Osteocyte (in vitro differentiated cells): ENCODE measurements at regions not wholly inside any gene's neighbourhood (a gene's known extent, or its start where the extent isn't known, plus 50 kb on each side); places are given as distances from the start of the nearest gene placed in this dataset.

Experiments
- DNase-seq: peaks from one replicate; pipeline ENCODE4 v3.0.0; 2021; ENCODE audit warnings: mixed read lengths; ENCODE audit not compliant: unreplicated experiment; ENCODE audit errors: extremely low spot score
- H3K27ac Mint-ChIP-seq: one replicate; pipeline ENCODE4 v1.8.0; 2021; ENCODE audit warnings: mild to moderate bottlenecking, mixed read lengths; ENCODE audit not compliant: unreplicated experiment
- H3K27me3 Mint-ChIP-seq: one replicate; pipeline ENCODE4 v1.8.0; 2021; ENCODE audit warnings: mixed read lengths; ENCODE audit not compliant: unreplicated experiment
- H3K36me3 Mint-ChIP-seq: one replicate; pipeline ENCODE4 v1.8.0; 2021; ENCODE audit warnings: mixed read lengths; ENCODE audit not compliant: unreplicated experiment
- H3K4me1 Mint-ChIP-seq: one replicate; pipeline ENCODE4 v1.8.0; 2021; ENCODE audit warnings: mixed read lengths; ENCODE audit not compliant: unreplicated experiment
- H3K4me3 Mint-ChIP-seq: one replicate; pipeline ENCODE4 v1.8.0; 2021; ENCODE audit warnings: mild to moderate bottlenecking, moderate library complexity, mixed read lengths; ENCODE audit not compliant: unreplicated experiment
- H3K9me3 Mint-ChIP-seq: one replicate; pipeline ENCODE4 v1.8.0; 2021; ENCODE audit warnings: mixed read lengths; ENCODE audit not compliant: unreplicated experiment
- CTCF ChIP-seq: fragments of 200-600 bp; sonication (generic); IDR thresholded peaks from 2 replicates; pipeline ENCODE4 v1.5.0; 2021; ENCODE audit warnings: antibody characterized with exemption, mild to moderate bottlenecking, moderate library complexity

DNA sequence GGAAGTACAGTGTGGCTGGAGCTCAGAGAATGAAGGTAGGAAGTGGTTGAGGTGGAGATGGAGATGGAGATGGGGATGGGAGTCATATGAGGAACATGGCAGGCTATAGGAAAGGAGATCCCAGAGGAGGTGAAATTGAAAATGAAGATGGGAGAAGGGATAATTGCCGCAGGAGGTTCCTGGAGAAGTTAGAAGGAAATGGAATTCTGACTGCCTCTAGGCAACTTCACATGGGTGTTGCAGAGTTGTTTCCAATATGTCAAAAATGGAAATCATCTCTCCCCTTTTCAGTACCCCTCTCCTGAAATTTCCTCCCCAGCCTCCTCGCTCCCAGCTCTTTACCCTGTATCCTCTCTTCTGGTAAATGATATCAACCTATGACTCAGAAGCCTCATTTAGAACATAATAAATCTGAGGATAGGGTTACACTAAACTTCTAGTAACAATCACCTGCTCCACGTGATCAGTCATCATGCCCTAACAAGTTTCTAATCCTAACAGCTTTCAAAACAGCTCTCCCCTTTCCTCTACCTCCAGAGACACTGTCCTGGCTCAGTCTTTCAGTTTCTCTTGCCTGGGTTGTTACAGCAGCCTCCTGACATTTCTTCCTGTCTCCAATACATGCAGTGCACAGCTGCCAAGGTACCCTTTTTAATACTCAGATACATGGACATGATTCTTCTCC is 201.9 kb upstream of the RBMS1 start:
- Mint-ChIP-seq H3K36me3 (no peaks in the 10 kb centered on the region), H3K27ac (no peak overlapping the region), H3K9me3 (peaks cover 1% of the 10 kb centered on the region), H3K27me3 (no peaks in the 10 kb centered on the region), H3K4me3 (no peak overlapping the region), H3K4me1 (peaks cover 14% of the 10 kb centered on the region)
- no peak for TF ChIP-seq CTCF
- no peak for DNase-seq

DNA sequence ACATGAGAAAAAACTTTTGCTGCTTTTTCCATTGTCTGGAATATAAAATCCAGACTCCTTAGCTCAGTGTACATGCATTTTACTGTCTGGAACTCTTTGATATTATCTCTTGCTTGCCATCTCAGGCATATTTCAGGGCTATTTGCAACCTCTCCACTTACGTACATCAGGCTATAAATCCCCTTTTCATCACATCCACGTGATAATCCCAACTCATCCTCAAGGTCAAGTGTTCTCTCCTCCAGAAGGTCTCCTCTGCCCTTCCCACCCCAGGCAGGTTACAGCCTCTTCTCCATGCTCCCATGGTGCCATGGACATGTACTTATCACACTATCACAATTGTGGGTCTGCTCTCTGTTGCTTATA is 202.5 kb upstream of the RBMS1 start:
- peaks cover 20% of the 10 kb centered on the region for H3K4me1 Mint-ChIP-seq
- H3K27ac Mint-ChIP-seq: no peak overlapping the region
- no peaks in the 10 kb centered on the region for H3K9me3 Mint-ChIP-seq
- no peak for DNase-seq
- no peak overlapping the region for H3K4me3 Mint-ChIP-seq
- TF ChIP-seq CTCF: no peak
- no peaks in the 10 kb centered on the region for H3K27me3 Mint-ChIP-seq
- no peaks in the 10 kb centered on the region for H3K36me3 Mint-ChIP-seq

DNA sequence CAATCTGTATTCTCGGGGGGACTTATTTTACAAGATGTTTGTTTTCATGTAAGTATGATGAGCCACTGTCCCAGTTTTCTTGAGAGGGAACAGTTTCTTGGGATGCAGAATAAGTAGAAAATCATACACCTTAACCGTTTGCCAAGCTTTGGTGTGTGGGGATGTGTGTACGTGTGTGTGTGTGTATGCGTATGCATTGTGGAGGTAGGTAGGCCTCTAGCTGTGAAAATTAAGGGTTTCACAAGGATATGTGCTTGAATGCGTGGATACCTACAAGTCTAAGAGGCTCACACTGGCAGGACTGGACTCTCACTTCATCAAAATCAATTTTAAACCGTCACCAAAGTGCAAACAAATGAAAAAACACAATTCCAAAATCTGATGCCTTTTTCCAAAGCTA is 204.2 kb upstream of the RBMS1 start:
- H3K27me3 Mint-ChIP-seq: no peaks in the 10 kb centered on the region
- DNase-seq: no peak
- H3K4me1 Mint-ChIP-seq: peaks cover 25% of the 10 kb centered on the region
- no peaks in the 10 kb centered on the region for H3K36me3 Mint-ChIP-seq
- no peaks in the 10 kb centered on the region for H3K9me3 Mint-ChIP-seq
- no peak overlapping the region for H3K27ac Mint-ChIP-seq
- no peak for TF ChIP-seq CTCF
- H3K4me3 Mint-ChIP-seq: no peak overlapping the region

- DNase-seq: no peak
- H3K27ac Mint-ChIP-seq: peak overlapping the region; percentile 50
- peaks cover 33% of the 10 kb centered on the region for H3K4me1 Mint-ChIP-seq
Observed at GRCh38 chr2:160700021-160700814, 206.6 kb upstream of the RBMS1 start.

More at GRCh38 chr2:160700021-160700814, 206.6 kb upstream of the RBMS1 start:
- no peak for TF ChIP-seq CTCF
- H3K27me3 Mint-ChIP-seq: no peaks in the 10 kb centered on the region
- no peak overlapping the region for H3K4me3 Mint-ChIP-seq
- H3K36me3 Mint-ChIP-seq: no peaks in the 10 kb centered on the region
- no peaks in the 10 kb centered on the region for H3K9me3 Mint-ChIP-seq
